SK-N-DZ (cell line): ENCODE measurements at regions not wholly inside any gene's neighbourhood (a gene's known extent, or its start where the extent isn't known, plus 50 kb on each side); places are given as distances from the start of the nearest gene placed in this dataset.

Experiments used
- DNase-seq: peaks from one replicate; pipeline ENCODE4 v3.0.0-alpha.2; 2015; ENCODE audit warnings: low spot score

GRCh38 chr20:50242548-50242862 lies 51.9 kb downstream of the CEBPB start:
- no peak for DNase-seq

GRCh38 chr20:50242863-50243609 lies 52.4 kb downstream of the CEBPB start:
- DNase-seq, result no peak

- no peak for DNase-seq
These were observed 53.2 kb downstream of the CEBPB start for GRCh38 chr20:50243610-50244351.

GRCh38 chr20:50244352-50245149 lies 53.9 kb downstream of the CEBPB start:
- no peak for DNase-seq

- DNase-seq, result no peak
These were observed 55.1 kb downstream of the CEBPB start for GRCh38 chr20:50245498-50246366.

GRCh38 chr20:50246367-50247195 lies 56.0 kb downstream of the CEBPB start:
- DNase-seq, result no peak

GRCh38 chr20:50247196-50248094 lies 56.8 kb downstream of the CEBPB start:
- DNase-seq, result no peak

GRCh38 chr20:50248104-50248641 lies 57.5 kb downstream of the CEBPB start:
- DNase-seq, result no peak

- DNase-seq, result no peak
These were observed 59.1 kb downstream of the CEBPB start for GRCh38 chr20:50249447-50250388.

GRCh38 chr20:50250679-50251382 lies 60.2 kb downstream of the CEBPB start:
- no peak for DNase-seq

GRCh38 chr20:50251383-50251748 lies 60.7 kb downstream of the CEBPB start:
- no peak for DNase-seq

- DNase-seq, result no peak
These were observed 61.4 kb downstream of the CEBPB start for GRCh38 chr20:50251992-50252511.

GRCh38 chr20:50252701-50253100 lies 62.1 kb downstream of the CEBPB start:
- no peak for DNase-seq

GRCh38 chr20:50253101-50253500 lies 62.5 kb downstream of the CEBPB start:
- no peak for DNase-seq

GRCh38 chr20:50254466-50255079 lies 63.9 kb downstream of the CEBPB start:
- DNase-seq, result no peak

- DNase-seq, result no peak
These were observed 65.9 kb downstream of the CEBPB start for GRCh38 chr20:50256577-50256976.

- no peak for DNase-seq
These were observed 67.2 kb downstream of the CEBPB start for GRCh38 chr20:50257860-50258259.
